ENCODE measurements at regions not wholly inside any gene's neighbourhood (a gene's known extent, or its start where the extent isn't known, plus 50 kb on each side); places are given as distances from the start of the nearest gene placed in this dataset.
"Not testable (repeated sequence)": the region's sequence is repeated elsewhere in the genome, so short reads cannot be mapped to it uniquely, and the experiment has no call there.

GRCh38 chr13:50173045-50173444, 157.8 kb downstream of the KCNRG start:
- not testable (repeated sequence) for TF ChIP-seq CTCF (IDR thresholded peaks at IDR 0.05); EZH2 (IDR thresholded peaks at IDR 0.05; ENCODE audit: borderline replicate concordance, insufficient read depth, low read depth, low read length, poor library complexity, severe bottlenecking)
